ENCODE measurements at regions not wholly inside any gene's neighbourhood (a gene's known extent, or its start where the extent isn't known, plus 50 kb on each side); places are given as distances from the start of the nearest gene placed in this dataset.

DNA sequence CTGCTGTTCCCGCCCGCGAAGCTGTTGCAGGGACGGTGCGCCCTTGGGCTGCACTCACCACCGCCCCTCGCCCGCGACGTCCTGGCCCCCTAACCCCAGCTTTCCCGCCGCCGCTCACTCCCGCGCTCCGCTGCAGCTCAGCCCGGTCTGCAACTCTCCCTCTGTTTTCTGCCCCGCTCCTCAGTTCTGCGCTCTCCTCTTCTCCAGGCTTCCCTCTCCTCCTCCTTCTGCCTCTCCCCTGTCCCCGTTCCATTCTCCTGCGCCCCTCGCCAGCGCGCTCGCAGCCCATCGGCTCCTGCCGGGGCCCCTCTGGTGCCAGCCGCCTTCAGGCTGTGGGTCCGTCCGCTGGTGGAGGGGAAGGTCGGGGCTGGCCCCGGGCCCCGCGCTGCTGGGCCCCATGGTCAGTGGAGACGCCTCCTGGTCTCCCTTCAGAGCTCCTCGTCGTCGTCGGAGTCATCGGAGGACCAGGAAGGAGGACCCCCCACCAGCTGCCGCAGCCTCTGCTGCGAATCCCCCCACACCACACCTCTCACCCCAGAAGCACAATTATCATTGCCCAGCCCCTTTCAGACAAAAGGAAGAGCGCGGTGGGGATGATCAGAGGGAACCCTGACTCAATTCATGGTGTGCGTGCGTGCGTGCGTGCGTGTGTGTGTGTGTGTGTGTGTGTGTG is 223.2 kb upstream of the FOXF1 start:
- intact Hi-C loops (cut with micrococcal nuclease): no loop called here
- DNase-seq: no peak
- TF ChIP-seq, protein P1, sequence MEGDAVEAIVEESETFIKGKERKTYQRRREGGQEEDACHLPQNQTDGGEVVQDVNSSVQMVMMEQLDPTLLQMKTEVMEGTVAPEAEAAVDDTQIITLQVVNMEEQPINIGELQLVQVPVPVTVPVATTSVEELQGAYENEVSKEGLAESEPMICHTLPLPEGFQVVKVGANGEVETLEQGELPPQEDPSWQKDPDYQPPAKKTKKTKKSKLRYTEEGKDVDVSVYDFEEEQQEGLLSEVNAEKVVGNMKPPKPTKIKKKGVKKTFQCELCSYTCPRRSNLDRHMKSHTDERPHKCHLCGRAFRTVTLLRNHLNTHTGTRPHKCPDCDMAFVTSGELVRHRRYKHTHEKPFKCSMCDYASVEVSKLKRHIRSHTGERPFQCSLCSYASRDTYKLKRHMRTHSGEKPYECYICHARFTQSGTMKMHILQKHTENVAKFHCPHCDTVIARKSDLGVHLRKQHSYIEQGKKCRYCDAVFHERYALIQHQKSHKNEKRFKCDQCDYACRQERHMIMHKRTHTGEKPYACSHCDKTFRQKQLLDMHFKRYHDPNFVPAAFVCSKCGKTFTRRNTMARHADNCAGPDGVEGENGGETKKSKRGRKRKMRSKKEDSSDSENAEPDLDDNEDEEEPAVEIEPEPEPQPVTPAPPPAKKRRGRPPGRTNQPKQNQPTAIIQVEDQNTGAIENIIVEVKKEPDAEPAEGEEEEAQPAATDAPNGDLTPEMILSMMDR (IDR thresholded peaks at IDR 0.05; ENCODE audit: borderline replicate concordance): no peak
- H3K4me3 ChIP-seq: no peak overlapping the region
- H3K36me3 ChIP-seq: no peaks in the 10 kb centered on the region
- no peak overlapping the region for H3K27ac ChIP-seq (replicated peaks)
- no peaks in the 10 kb centered on the region for H3K4me1 ChIP-seq
- no peaks in the 10 kb centered on the region for H3K9me3 ChIP-seq (replicated peaks)
- peaks cover 99% of the 10 kb centered on the region for H3K27me3 ChIP-seq (ENCODE audit: low read depth)

DNA sequence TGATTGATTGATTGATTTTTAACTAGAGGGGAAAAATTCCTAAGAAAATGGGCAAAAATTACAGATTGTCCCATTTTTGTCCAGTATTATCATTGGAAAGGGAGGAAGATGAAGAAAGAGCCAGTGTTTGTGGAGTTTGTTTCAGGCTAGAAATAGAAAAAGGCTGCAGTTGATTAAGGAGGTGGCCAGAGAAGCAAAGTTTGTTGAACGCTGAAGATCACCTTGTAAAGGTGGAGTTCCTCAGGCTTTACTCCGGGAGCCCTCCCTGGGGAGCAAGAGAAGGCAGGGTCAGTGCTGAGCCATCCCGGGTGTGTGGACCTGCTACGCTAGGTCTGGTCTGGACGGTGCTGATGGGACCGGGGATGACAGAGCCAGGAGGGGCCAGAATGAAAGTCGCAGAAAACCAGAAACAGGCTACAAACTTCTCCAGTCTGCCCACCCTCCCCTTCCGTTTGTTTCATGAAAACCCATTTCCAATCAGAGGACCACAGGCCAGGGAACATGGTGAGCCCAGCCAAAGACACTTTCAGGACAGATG is 222.6 kb upstream of the FOXF1 start:
- Histone ChIP-seq H3K4me1 (no peaks in the 10 kb centered on the region), H3K4me3 (no peak overlapping the region), H3K9me3 (replicated peaks) (no peaks in the 10 kb centered on the region), H3K27me3 (ENCODE audit: low read depth) (peaks cover 100% of the 10 kb centered on the region), H3K27ac (replicated peaks) (no peak overlapping the region), H3K36me3 (no peaks in the 10 kb centered on the region)
- TF ChIP-seq, protein P1 (IDR thresholded peaks at IDR 0.05; ENCODE audit: borderline replicate concordance): no peak
- no peak for DNase-seq
- intact Hi-C loops (cut with micrococcal nuclease): no loop called here

DNA sequence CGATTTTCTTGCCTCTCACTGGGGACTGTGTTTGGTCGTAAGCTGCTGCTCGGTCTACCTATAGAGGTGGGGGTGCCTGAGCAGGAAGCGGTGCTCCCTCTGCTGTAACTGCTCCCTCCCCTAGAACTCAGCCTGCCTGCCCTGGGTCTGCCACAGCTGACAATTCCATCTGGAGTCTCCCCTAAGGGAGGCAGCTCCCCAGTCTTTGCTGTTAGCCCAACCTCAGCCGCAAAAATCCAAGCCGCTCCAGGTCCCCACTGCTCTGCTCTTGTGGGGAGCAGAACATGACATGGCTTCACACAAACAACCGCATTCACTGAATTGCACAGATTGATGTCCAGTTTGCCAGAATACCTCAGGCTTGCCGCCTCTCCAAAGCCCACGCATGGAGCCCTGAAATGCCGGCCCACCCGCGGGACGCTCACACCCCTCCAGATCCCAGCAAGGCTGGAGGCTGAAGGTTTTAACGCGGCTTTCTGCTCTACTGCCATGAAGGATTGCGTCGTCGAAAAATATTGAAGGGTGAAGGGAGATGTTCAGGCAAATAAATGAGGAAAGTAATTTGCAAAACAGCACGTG is 221.5 kb upstream of the FOXF1 start:
- peaks cover 100% of the 10 kb centered on the region for H3K27me3 ChIP-seq (ENCODE audit: low read depth)
- TF ChIP-seq, protein P1 (IDR thresholded peaks at IDR 0.05; ENCODE audit: borderline replicate concordance): no peak
- intact Hi-C loops (cut with micrococcal nuclease): no loop called here

DNA sequence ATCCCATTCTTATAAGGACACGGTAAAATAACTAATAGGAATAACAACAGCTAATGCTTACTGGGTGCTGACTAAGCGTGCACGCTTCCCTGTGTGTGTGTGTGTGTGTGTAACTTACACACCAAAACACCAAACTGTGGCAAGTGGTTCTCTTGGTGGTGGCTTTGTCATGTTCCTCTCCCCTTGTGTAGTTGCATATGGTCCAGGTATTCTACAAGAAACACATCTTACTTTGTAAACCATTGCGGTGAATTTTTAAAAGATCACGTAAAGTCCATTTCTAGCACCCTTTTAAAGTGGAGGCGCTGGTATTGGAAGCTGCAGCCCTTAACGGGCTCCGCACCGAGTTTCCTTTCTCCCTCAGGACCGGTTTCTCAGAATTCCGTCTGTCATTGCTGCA is 221.0 kb upstream of the FOXF1 start:
- H3K36me3 ChIP-seq: no peaks in the 10 kb centered on the region
- intact Hi-C loops (cut with micrococcal nuclease): no loop called here
- H3K9me3 ChIP-seq (replicated peaks): no peaks in the 10 kb centered on the region
- no peak overlapping the region for H3K4me3 ChIP-seq
- DNase-seq: no peak
- H3K27me3 ChIP-seq (ENCODE audit: low read depth): peaks cover 100% of the 10 kb centered on the region
- H3K27ac ChIP-seq (replicated peaks): no peak overlapping the region
- TF ChIP-seq, protein P1 (IDR thresholded peaks at IDR 0.05; ENCODE audit: borderline replicate concordance): no peak
- H3K4me1 ChIP-seq: no peaks in the 10 kb centered on the region

More for the DNA sequence above, 221.5 kb upstream of the FOXF1 start:
- Histone ChIP-seq H3K36me3 (no peaks in the 10 kb centered on the region), H3K4me3 (no peak overlapping the region), H3K27ac (replicated peaks) (no peak overlapping the region), H3K4me1 (no peaks in the 10 kb centered on the region), H3K9me3 (replicated peaks) (no peaks in the 10 kb centered on the region)
- no peak for DNase-seq

GRCh38 chr16:86289907-86290306 is 220.4 kb upstream of the FOXF1 start:
- H3K27me3 ChIP-seq (ENCODE audit: low read depth): peaks cover 100% of the 10 kb centered on the region
- TF ChIP-seq, protein P1 (IDR thresholded peaks at IDR 0.05; ENCODE audit: borderline replicate concordance): no peak
- intact Hi-C loops (cut with micrococcal nuclease): no loop called here
- H3K4me3 ChIP-seq: no peak overlapping the region
- no peaks in the 10 kb centered on the region for H3K36me3 ChIP-seq
- no peaks in the 10 kb centered on the region for H3K9me3 ChIP-seq (replicated peaks)
- no peak overlapping the region for H3K27ac ChIP-seq (replicated peaks)
- H3K4me1 ChIP-seq: no peaks in the 10 kb centered on the region
- DNase-seq: no peak
